Fibroblast of the aortic adventitia (primary cell): ENCODE measurements at regions not wholly inside any gene's neighbourhood (a gene's known extent, or its start where the extent isn't known, plus 50 kb on each side); places are given as distances from the start of the nearest gene placed in this dataset.

Experiments used
- DNase-seq: peaks from one replicate; pipeline ENCODE4 v3.0.0-alpha.2; 2010; ENCODE audit warnings: low read depth
- H3K4me3 ChIP-seq: 2 replicates; pipeline ENCODE4 v1.5.1; 2011; ENCODE audit warnings: low read depth, mild to moderate bottlenecking, control low read depth, low read length, moderate library complexity
- CTCF ChIP-seq: IDR thresholded peaks from 2 replicates; pipeline ENCODE4 v1.5.1; 2011; ENCODE audit warnings: mild to moderate bottlenecking, low read length, control low read depth, inconsistent platforms; ENCODE audit not compliant: insufficient read depth

DNA sequence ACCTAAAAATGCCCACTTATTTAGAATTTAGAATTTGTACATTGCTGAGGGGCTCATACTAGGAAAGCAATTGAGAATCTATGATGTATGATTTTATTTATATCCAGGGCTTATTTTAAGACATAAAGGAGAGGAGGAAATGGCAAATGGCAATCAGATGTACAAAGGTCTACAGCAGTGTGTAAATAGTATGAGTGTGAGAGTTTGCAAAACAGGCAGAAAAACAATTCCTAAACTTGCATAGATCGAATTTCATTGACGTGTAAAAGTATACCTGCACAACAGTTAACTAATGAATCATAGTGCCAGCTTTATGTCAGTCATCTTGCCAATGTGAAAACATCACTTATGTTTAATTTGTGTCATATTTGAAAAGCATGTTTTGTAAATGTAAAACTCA lies 718.7 kb upstream of the GCFC2 start:
- no peak for TF ChIP-seq CTCF
- DNase-seq, result no peak
- H3K4me3 ChIP-seq, result no peak overlapping the region

- no peak overlapping the region for H3K4me3 ChIP-seq
- DNase-seq, result no peak
- TF ChIP-seq CTCF, result no peak
These were observed 716.7 kb upstream of the GCFC2 start for GRCh38 chr2:76427452-76427851.

GRCh38 chr2:76415821-76416220 lies 705.1 kb upstream of the GCFC2 start:
- H3K4me3 ChIP-seq, result no peak overlapping the region
- TF ChIP-seq CTCF, result no peak
- DNase-seq, result no peak

- no peak overlapping the region for H3K4me3 ChIP-seq
- TF ChIP-seq CTCF, result no peak
- DNase-seq, result no peak
These were observed 702.7 kb upstream of the GCFC2 start for GRCh38 chr2:76413436-76413835.

DNA sequence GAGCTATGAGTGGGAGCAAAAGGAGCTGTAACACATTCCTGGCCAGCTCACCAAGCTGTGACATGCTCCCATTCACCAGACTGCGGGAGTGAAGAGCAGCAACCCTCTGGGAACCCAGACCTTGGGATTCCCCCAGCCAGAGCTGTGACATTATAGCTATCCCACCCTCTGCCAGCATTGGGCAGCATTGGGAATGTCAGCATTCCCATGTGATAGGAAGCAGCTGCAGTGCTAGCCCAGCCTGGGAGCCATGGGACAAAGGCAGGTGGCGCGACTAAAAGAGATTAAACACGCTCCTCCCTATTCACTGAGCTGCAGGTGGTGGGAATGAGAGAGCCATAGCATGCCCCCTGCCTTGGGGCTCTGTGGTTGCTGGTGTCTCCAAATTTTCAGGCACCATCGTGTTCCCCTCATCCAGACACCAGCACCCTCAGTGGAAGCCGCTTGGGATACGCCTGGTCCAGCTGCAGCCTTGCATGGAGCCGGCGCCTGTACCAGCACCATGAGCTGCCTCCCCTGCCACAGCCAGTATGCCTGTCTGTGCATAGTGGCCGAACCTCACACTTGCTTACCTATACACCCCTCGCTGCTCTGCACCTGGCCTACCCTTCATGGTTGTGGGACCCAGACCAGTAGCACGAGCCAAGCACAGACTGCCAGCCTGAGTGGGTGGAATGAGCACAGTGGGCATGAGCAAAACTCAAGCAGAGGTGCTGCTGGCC lies 695.6 kb upstream of the GCFC2 start:
- no peak for TF ChIP-seq CTCF
- H3K4me3 ChIP-seq, result no peak overlapping the region
- no peak for DNase-seq

- no peak overlapping the region for H3K4me3 ChIP-seq
- no peak for TF ChIP-seq CTCF
- DNase-seq, result no peak
These were observed 682.6 kb upstream of the GCFC2 start for GRCh38 chr2:76393356-76393755.

GRCh38 chr2:76391678-76392077 lies 681.0 kb upstream of the GCFC2 start:
- TF ChIP-seq CTCF, result no peak
- DNase-seq, result no peak
- no peak overlapping the region for H3K4me3 ChIP-seq
